H1 (cell line): ENCODE measurements at regions not wholly inside any gene's neighbourhood (a gene's known extent, or its start where the extent isn't known, plus 50 kb on each side); places are given as distances from the start of the nearest gene placed in this dataset.
"Not testable (repeated sequence)": the region's sequence is repeated elsewhere in the genome, so short reads cannot be mapped to it uniquely, and the experiment has no call there.

Experiments used
- CTCF ChIA-PET: fragments of 300-600 bp; sonication (Branson Sonifier 250); formaldehyde crosslinking; loops from one replicate; lab custom pipeline; 2021; ENCODE audit not compliant: partially characterized antibody; lab: Charles Lee
- POLR2A ChIA-PET: fragments of 300-600 bp; sonication (Branson Sonifier 250); formaldehyde crosslinking; loops from one replicate; lab custom pipeline; 2021; ENCODE audit warnings: inconsistent platforms; ENCODE audit not compliant: partially characterized antibody; lab: Charles Lee
- DNase-seq, 2 experiments: peaks; one replicate each; pipeline versions ENCODE4 v3.0.0 to v3.0.0-alpha.2; 2010 to 2022; ENCODE audit warnings: low spot score in 2 of 2, low read depth in 1 of 2, mixed read lengths in 1 of 2
- FAIRE-seq: peaks from 2 replicates; lab custom pipeline; 2011; peaks lifted over from hg19 to GRCh38; lab: Jason Lieb, UNC
- H2AFZ ChIP-seq: 2 replicates; pipeline ENCODE4 v1.8.1; 2012; ENCODE audit warnings: low read length, inconsistent platforms
- H2AK5ac ChIP-seq: 2 replicates; pipeline ENCODE4 v1.6.1; 2013; ENCODE audit warnings: low read depth, low read length
- H2BK120ac ChIP-seq: replicated peaks from 2 replicates; pipeline ENCODE3; 2013; ENCODE audit warnings: low read depth, low read length, inconsistent platforms
- H2BK12ac ChIP-seq: 2 replicates; pipeline ENCODE4 v1.6.1; 2013; ENCODE audit warnings: low read depth, low read length
- H2BK15ac ChIP-seq: 2 replicates; pipeline ENCODE4 v1.6.1; 2013; ENCODE audit warnings: low read length
- H2BK20ac ChIP-seq: 2 replicates; pipeline ENCODE4 v1.6.1; 2013; ENCODE audit warnings: low read length
- H2BK5ac ChIP-seq: 2 replicates; pipeline ENCODE4 v1.6.1; 2013; ENCODE audit warnings: low read depth, low read length
- H3K14ac ChIP-seq: 2 replicates; pipeline ENCODE4 v1.6.1; 2013; ENCODE audit warnings: inconsistent platforms; ENCODE audit not compliant: insufficient read length
- H3K18ac ChIP-seq: 2 replicates; pipeline ENCODE4 v1.6.1; 2013; ENCODE audit warnings: low read length; ENCODE audit errors: extremely low read depth
- H3K23ac ChIP-seq: 2 replicates; pipeline ENCODE4 v1.6.1; 2013; ENCODE audit warnings: inconsistent platforms; ENCODE audit not compliant: insufficient read length
- H3K23me2 ChIP-seq: 2 replicates; pipeline ENCODE4 v1.6.1; 2013; ENCODE audit warnings: low read depth, low read length
- H3K27ac ChIP-seq: 2 replicates; pipeline ENCODE4 v1.6.1; 2011; ENCODE audit warnings: low read depth, low read length, inconsistent platforms
- H3K27me3 ChIP-seq, 4 experiments: replicated peaks in 1 of 4; 1 replicate in 1 of 4; 2 replicates in 3 of 4; pipeline versions ENCODE4 v1.6.1 to v1.8.1; 2011 to 2013; ENCODE audit warnings: low read length in 3 of 4, mild to moderate bottlenecking in 3 of 4, inconsistent platforms in 2 of 4, mixed read lengths in 2 of 4, moderate library complexity in 1 of 4; ENCODE audit not compliant: control insufficient read depth in 3 of 4, insufficient read depth in 3 of 4; ENCODE audit errors: extremely low read depth in 1 of 4
- H3K36me3 ChIP-seq, 4 experiments: 2 replicates each; pipeline versions ENCODE4 v1.6.1 to v1.8.1; 2011 to 2013; ENCODE audit warnings: mild to moderate bottlenecking in 4 of 4, low read length in 3 of 4, moderate library complexity in 2 of 4, control low read depth in 1 of 4, inconsistent platforms in 1 of 4; ENCODE audit not compliant: insufficient read depth in 4 of 4, control insufficient read depth in 2 of 4
- H3K4ac ChIP-seq: replicated peaks from 2 replicates; pipeline ENCODE3; 2013; ENCODE audit warnings: low read length, low read depth, mixed read lengths, inconsistent platforms; ENCODE audit not compliant: insufficient read length
- H3K4me1 ChIP-seq, 4 experiments: replicated peaks in 1 of 4; 1 replicate in 1 of 4; 2 replicates in 3 of 4; pipeline versions ENCODE4 v1.6.1 to v1.8.1; 2011 to 2013; ENCODE audit warnings: low read length in 3 of 4, inconsistent platforms in 2 of 4, mixed read lengths in 1 of 4; ENCODE audit not compliant: insufficient read depth in 4 of 4, control insufficient read depth in 3 of 4
- H3K4me2 ChIP-seq, 2 experiments: 2 replicates each; pipeline versions ENCODE4 v1.6.1 to v1.8.1; 2011 to 2013; ENCODE audit warnings: low read depth in 2 of 2, low read length in 2 of 2, control low read depth in 1 of 2, inconsistent platforms in 1 of 2, mild to moderate bottlenecking in 1 of 2; ENCODE audit not compliant: insufficient read depth in 1 of 2
- H3K4me3 ChIP-seq, 4 experiments: fragments of 200-600, 300-600 bp in 1 of 4; sonication (generic), shearing (Covaris generic), sonication (Bioruptor Twin) in 1 of 4; 2 replicates each; pipeline versions ENCODE4 v1.5.1 to v1.8.1; 2011 to 2016; ENCODE audit warnings: low read length in 4 of 4, low read depth in 3 of 4, control low read depth in 2 of 4, inconsistent platforms in 2 of 4, mild to moderate bottlenecking in 2 of 4, mixed read lengths in 1 of 4, moderate library complexity in 1 of 4; ENCODE audit not compliant: insufficient read depth in 2 of 4; ENCODE audit errors: extremely low read depth in 1 of 4
- H3K56ac ChIP-seq: replicated peaks from 2 replicates; pipeline ENCODE3; 2013; ENCODE audit warnings: low read depth, mild to moderate bottlenecking, mixed read lengths, low read length, inconsistent platforms; ENCODE audit not compliant: insufficient read length
- H3K79me1 ChIP-seq: 2 replicates; pipeline ENCODE4 v1.6.1; 2013; ENCODE audit warnings: low read depth, low read length, control low read depth
- H3K79me2 ChIP-seq, 2 experiments: 2 replicates each; pipeline versions ENCODE4 v1.6.1 to v1.8.1; 2012 to 2013; ENCODE audit warnings: low read length in 2 of 2, mild to moderate bottlenecking in 2 of 2, inconsistent platforms in 1 of 2; ENCODE audit not compliant: insufficient read depth in 2 of 2, control insufficient read depth in 1 of 2
- H3K9ac ChIP-seq, 4 experiments: replicated peaks in 1 of 4; 1 replicate in 1 of 4; 2 replicates in 3 of 4; pipeline versions ENCODE4 v1.6.1 to v1.8.1; 2011 to 2013; ENCODE audit warnings: low read depth in 3 of 4, low read length in 3 of 4, control low read depth in 2 of 4, mild to moderate bottlenecking in 2 of 4, moderate library complexity in 2 of 4, inconsistent platforms in 1 of 4; ENCODE audit errors: extremely low read depth in 1 of 4
- H3K9me3 ChIP-seq, 2 experiments: 2 replicates each; pipeline versions ENCODE4 v1.6.1 to v1.8.1; 2012 to 2013; ENCODE audit warnings: mild to moderate bottlenecking in 2 of 2, moderate library complexity in 2 of 2, control low read depth in 1 of 2, inconsistent platforms in 1 of 2, low read depth in 1 of 2, low read length in 1 of 2, mixed read lengths in 1 of 2; ENCODE audit not compliant: insufficient read depth in 2 of 2
- H4K20me1 ChIP-seq, 2 experiments: replicated peaks in 1 of 2; 2 replicates each; pipeline versions ENCODE3 to v1.8.1; 2011 to 2013; ENCODE audit warnings: inconsistent platforms in 2 of 2, low read length in 2 of 2, mild to moderate bottlenecking in 1 of 2; ENCODE audit not compliant: insufficient read depth in 2 of 2, control insufficient read depth in 1 of 2
- H4K5ac ChIP-seq: 2 replicates; pipeline ENCODE4 v1.6.1; 2013; ENCODE audit warnings: low read length, low read depth, mixed read lengths, inconsistent platforms; ENCODE audit not compliant: insufficient read length
- H4K8ac ChIP-seq: 2 replicates; pipeline ENCODE4 v1.8.0; 2013; ENCODE audit warnings: mild to moderate bottlenecking, moderate library complexity, low read length, inconsistent platforms; ENCODE audit not compliant: insufficient read depth; ENCODE audit errors: extremely low read depth
- H4K91ac ChIP-seq: replicated peaks from 2 replicates; pipeline ENCODE3; 2013; ENCODE audit warnings: low read length, mixed read lengths, inconsistent platforms; ENCODE audit not compliant: insufficient read length
- WGBS, 2 experiments: shearing (Covaris generic) in 1 of 2; methylation state at CpG; one replicate each; pipeline versions ENCODE4 v1.1.6 to v1.1.7; 2013 to 2015; ENCODE audit warnings: low lambda C conversion rate in 2 of 2, mixed read lengths in 2 of 2, inconsistent platforms in 1 of 2, low coverage in 1 of 2, missing lambda C conversion rate in 1 of 2; ENCODE audit not compliant: insufficient replicate concordance in 2 of 2, insufficient coverage in 1 of 2, insufficient read length in 1 of 2; ENCODE audit errors: extremely low coverage in 1 of 2, missing lambda C conversion rate in 1 of 2; 5-methylcytosine and 5-hydroxymethylcytosine counted together

GRCh38 chr13:18665124-18665523 is 516.5 kb downstream of the TUBA3C start:
- H4K91ac ChIP-seq, H4K20me1 ChIP-seq, H3K27me3 ChIP-seq, H3K23me2 ChIP-seq, H2AK5ac ChIP-seq, H3K4ac ChIP-seq, H3K27ac ChIP-seq, H3K36me3 ChIP-seq, H3K14ac ChIP-seq, H3K79me1 ChIP-seq, H2BK12ac ChIP-seq, DNase-seq, H2BK15ac ChIP-seq, H3K4me1 ChIP-seq, FAIRE-seq, H3K56ac ChIP-seq, H2BK20ac ChIP-seq, H3K4me2 ChIP-seq, H2BK120ac ChIP-seq, H3K18ac ChIP-seq, CTCF ChIA-PET, H3K9ac ChIP-seq, H2BK5ac ChIP-seq, POLR2A ChIA-PET, H3K79me2 ChIP-seq, H2AFZ ChIP-seq, H3K4me3 ChIP-seq, H3K23ac ChIP-seq, H4K8ac ChIP-seq, H4K5ac ChIP-seq: not testable (repeated sequence)
- H3K9me3 ChIP-seq, result peaks cover 7 to 30% of the 10 kb centered on the region in 2 experiments; a peak in 2 of 4 replicates
- 96% methylated on average over 29 of the region's 46 CpGs; no CpG with 5 or more reads in 1 of the 2 experiments for WGBS, 2 experiments

GRCh38 chr13:18663222-18663621 is 518.4 kb downstream of the TUBA3C start:
- H2BK12ac ChIP-seq, H4K20me1 ChIP-seq, H2BK120ac ChIP-seq, H2BK5ac ChIP-seq, H3K9ac ChIP-seq, H4K91ac ChIP-seq, H2BK15ac ChIP-seq, H3K36me3 ChIP-seq, H2AK5ac ChIP-seq, H2BK20ac ChIP-seq, H3K4ac ChIP-seq, H4K5ac ChIP-seq, H3K23ac ChIP-seq, H3K56ac ChIP-seq, H3K14ac ChIP-seq, FAIRE-seq, DNase-seq, H3K27me3 ChIP-seq, H3K4me3 ChIP-seq, H3K4me1 ChIP-seq, POLR2A ChIA-PET, H3K18ac ChIP-seq, H4K8ac ChIP-seq, H3K27ac ChIP-seq, H2AFZ ChIP-seq, H3K79me2 ChIP-seq, CTCF ChIA-PET, H3K23me2 ChIP-seq, H3K4me2 ChIP-seq, H3K79me1 ChIP-seq: not testable (repeated sequence)
- peaks cover 7 to 32% of the 10 kb centered on the region in 2 experiments; a peak in 2 of 4 replicates for H3K9me3 ChIP-seq
- WGBS, 2 experiments, result no CpG with 5 or more reads among the region's 1 CpG
